Neural progenitor cell (in vitro differentiated cells): ENCODE measurements at regions not wholly inside any gene's neighbourhood (a gene's known extent, or its start where the extent isn't known, plus 50 kb on each side); places are given as distances from the start of the nearest gene placed in this dataset.

Experiments used
- EZH2phosphoT487 ChIP-seq: fragments of 200-600 bp; sonication (generic); IDR thresholded peaks from 2 replicates; pipeline ENCODE4 v1.6.1; 2017; ENCODE audit warnings: antibody characterized with exemption
- TF ChIP-seq, protein P1 (sequence below): fragments of 200-600 bp; sonication (generic); IDR thresholded peaks from 2 replicates; pipeline ENCODE4 v1.5.1; 2017; ENCODE audit warnings: antibody characterized with exemption, mild to moderate bottlenecking

DNA sequence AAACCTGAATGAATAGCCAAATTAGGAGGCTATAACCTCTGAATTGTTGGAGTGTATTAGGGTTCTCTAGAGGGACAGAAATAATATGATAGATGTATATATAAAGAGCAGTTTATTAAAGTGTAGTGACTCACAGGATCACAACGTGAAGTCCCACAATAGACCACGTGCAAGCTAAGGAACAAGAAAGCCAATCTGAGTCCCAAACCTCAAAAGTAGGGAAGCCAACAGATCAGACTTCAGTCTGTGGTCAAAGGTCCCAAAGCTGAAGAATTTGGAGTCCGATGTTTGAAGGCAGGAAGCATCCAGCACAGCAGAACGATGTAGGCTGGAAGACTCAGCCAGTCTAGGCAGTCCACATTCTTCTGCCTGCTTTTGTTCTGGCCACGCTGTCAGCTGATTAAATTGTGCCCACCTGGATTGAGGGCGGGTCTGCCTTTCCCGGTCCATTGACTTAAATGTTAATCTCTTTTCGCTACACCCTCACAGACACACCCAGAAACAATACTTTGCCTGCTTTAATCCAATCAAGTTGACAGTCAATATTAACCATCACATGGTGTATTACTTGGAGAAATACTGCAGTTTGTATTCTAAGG is 550.6 kb downstream of the CDH10 start:
- TF ChIP-seq, protein P1, sequence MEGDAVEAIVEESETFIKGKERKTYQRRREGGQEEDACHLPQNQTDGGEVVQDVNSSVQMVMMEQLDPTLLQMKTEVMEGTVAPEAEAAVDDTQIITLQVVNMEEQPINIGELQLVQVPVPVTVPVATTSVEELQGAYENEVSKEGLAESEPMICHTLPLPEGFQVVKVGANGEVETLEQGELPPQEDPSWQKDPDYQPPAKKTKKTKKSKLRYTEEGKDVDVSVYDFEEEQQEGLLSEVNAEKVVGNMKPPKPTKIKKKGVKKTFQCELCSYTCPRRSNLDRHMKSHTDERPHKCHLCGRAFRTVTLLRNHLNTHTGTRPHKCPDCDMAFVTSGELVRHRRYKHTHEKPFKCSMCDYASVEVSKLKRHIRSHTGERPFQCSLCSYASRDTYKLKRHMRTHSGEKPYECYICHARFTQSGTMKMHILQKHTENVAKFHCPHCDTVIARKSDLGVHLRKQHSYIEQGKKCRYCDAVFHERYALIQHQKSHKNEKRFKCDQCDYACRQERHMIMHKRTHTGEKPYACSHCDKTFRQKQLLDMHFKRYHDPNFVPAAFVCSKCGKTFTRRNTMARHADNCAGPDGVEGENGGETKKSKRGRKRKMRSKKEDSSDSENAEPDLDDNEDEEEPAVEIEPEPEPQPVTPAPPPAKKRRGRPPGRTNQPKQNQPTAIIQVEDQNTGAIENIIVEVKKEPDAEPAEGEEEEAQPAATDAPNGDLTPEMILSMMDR = no peak
- no peak for TF ChIP-seq EZH2phosphoT487
